SK-N-SH (cell line): ENCODE measurements at regions not wholly inside any gene's neighbourhood (a gene's known extent, or its start where the extent isn't known, plus 50 kb on each side); places are given as distances from the start of the nearest gene placed in this dataset.
A peak's percentile ranks its signal among the peaks of the same experiment; 100 is the strongest.

Experiments
- CTCF ChIP-seq: fragments of 200-600 bp; sonication (generic); IDR thresholded peaks from 2 replicates; pipeline ENCODE4 v1.6.1; 2017; ENCODE audit warnings: antibody characterized with exemption, mild to moderate bottlenecking, moderate library complexity
- EZH2phosphoT487 ChIP-seq: fragments of 200-600 bp; sonication (generic); IDR thresholded peaks from 2 replicates; pipeline ENCODE4 v1.6.1; 2017; ENCODE audit warnings: low read depth, mixed run types, mild to moderate bottlenecking, antibody characterized with exemption, moderate library complexity, borderline replicate concordance
- MXI1 ChIP-seq: IDR thresholded peaks from 2 replicates; pipeline ENCODE4 v1.6.1; 2012; ENCODE audit warnings: mild to moderate bottlenecking, low read depth, low read length, improper control_type of control experiment
- RAD21 ChIP-seq: IDR thresholded peaks from 2 replicates; pipeline ENCODE4 v1.6.1; 2012; ENCODE audit warnings: mild to moderate bottlenecking, low read length
- REST ChIP-seq: IDR thresholded peaks from 2 replicates; pipeline ENCODE4 v1.6.1; 2012; ENCODE audit warnings: mild to moderate bottlenecking, low read depth, low read length, moderate library complexity
- YY1 ChIP-seq: IDR thresholded peaks from 2 replicates; pipeline ENCODE4 v1.4.0; 2012; ENCODE audit warnings: low read depth, mild to moderate bottlenecking
- ZBTB33 ChIP-seq: IDR thresholded peaks from 2 replicates; pipeline ENCODE4 v1.4.0; 2012; ENCODE audit warnings: low read depth, borderline replicate concordance

GRCh38 chr20:52379723-52380336, 188.3 kb upstream of the ZFP64 start:
- TF ChIP-seq EZH2phosphoT487 (no peak), REST (no peak), ZBTB33 (no peak), CTCF (peak; percentile 92), RAD21 (peak; percentile 79), YY1 (no peak), MXI1 (no peak)
